ENCODE measurements at regions not wholly inside any gene's neighbourhood (a gene's known extent, or its start where the extent isn't known, plus 50 kb on each side); places are given as distances from the start of the nearest gene placed in this dataset.
"Not testable (repeated sequence)": the region's sequence is repeated elsewhere in the genome, so short reads cannot be mapped to it uniquely, and the experiment has no call there.

GRCh38 chr11:23865341-23865975, 631.4 kb upstream of the LUZP2 start:
- H3K4me3 ChIP-seq (ENCODE audit: low read depth, low read length), result no peak overlapping the region
- in situ Hi-C loops (cut with HindIII; ENCODE audit: low sequenced_read_pairs), result no loop called here
- DNase-seq (ENCODE audit: low read depth), result no peak
- TF ChIP-seq CTCF (IDR thresholded peaks at IDR 0.05; ENCODE audit: low read depth, low read length, missing control alignments), result no peak

GRCh38 chr11:23866641-23867040, 630.2 kb upstream of the LUZP2 start:
- H3K4me3 ChIP-seq (ENCODE audit: low read depth, low read length), result no peak overlapping the region
- in situ Hi-C loops (cut with HindIII; ENCODE audit: low sequenced_read_pairs), result no loop called here
- no peak for TF ChIP-seq CTCF (IDR thresholded peaks at IDR 0.05; ENCODE audit: low read depth, low read length, missing control alignments)
- no peak for DNase-seq (ENCODE audit: low read depth)

DNA sequence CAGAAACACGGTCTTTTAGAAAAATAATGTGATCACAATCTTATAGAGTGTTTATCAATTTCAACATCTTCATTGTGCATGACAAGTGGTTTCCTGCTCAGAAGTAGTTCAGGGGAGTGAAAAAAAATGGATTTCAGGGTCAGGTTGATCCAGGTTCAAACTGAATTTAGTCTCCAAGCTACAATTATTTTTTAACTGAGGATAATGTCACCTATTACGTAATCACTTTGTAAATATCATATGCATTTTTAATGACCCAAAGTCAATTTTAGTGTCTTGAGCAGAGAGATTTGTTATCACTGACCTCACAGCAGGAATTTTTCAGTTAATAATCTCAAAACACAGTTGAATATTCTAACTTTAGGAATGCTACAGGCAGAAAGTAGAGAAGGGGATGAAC, 627.2 kb upstream of the LUZP2 start:
- no peak for DNase-seq (ENCODE audit: low read depth)
- in situ Hi-C loops (cut with HindIII; ENCODE audit: low sequenced_read_pairs), result no loop called here
- TF ChIP-seq CTCF (IDR thresholded peaks at IDR 0.05; ENCODE audit: low read depth, low read length, missing control alignments), result no peak
- H3K4me3 ChIP-seq (ENCODE audit: low read depth, low read length), result no peak overlapping the region

DNA sequence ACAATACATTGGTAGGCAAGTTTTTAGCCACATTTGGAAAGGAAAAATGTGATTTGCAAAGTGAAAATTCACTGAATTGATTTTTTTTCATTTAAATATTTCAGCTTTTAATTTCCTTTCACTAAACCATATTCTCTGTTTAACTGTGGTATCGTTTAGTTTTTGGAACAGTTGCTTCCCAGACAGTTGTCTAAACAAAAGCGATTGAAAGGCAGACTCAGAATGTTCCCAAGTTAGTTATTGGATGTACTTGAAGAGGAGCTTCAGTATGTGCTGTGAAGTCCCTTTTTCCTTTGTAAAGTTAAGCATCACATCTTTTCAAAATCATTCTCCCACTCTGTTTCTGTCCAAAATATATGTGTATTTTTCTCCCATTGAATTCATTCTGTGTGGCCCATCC, 623.4 kb upstream of the LUZP2 start:
- in situ Hi-C loops (cut with HindIII; ENCODE audit: low sequenced_read_pairs), result no loop called here
- no peak overlapping the region for H3K4me3 ChIP-seq (ENCODE audit: low read depth, low read length)
- no peak for DNase-seq (ENCODE audit: low read depth)
- TF ChIP-seq CTCF (IDR thresholded peaks at IDR 0.05; ENCODE audit: low read depth, low read length, missing control alignments), result no peak

- TF ChIP-seq CTCF (IDR thresholded peaks at IDR 0.05; ENCODE audit: low read depth, low read length, missing control alignments), result no peak
- in situ Hi-C loops (cut with HindIII; ENCODE audit: low sequenced_read_pairs), result no loop called here
- peak; percentile 13 for DNase-seq (ENCODE audit: low read depth)
- no peak overlapping the region for H3K4me3 ChIP-seq (ENCODE audit: low read depth, low read length)
Measured at GRCh38 chr11:23875176-23875850, 621.5 kb upstream of the LUZP2 start.

DNA sequence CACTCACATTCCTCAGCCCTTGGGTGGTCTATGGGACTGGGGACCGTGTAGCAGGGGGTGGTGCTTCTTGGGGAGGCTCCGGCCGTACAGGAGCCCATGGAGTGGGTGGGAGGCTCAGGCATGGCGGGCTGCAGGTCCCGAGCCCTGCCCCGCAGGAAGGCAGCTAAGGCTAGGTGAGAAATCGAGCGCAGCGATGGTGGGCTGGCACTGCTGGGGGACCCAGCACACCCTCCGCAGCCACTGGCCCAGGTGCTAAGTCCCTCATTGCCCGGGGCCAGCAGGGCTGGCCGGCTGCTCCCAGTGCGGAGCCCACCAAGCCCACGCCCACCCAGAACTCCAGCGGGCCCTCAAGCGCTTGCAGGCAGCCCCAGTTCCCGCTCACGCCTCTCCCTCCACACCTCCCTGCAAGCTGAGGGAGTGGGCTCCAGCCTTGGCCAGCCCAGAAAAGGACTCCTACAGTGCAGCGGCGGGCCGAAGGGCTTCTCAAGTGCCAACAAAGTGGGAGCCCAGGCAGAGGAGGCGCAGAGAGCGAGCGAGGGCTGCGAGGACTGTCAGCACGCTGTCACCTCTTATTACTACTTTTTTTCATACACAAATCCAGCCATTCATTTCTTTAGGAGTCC, 613.3 kb upstream of the LUZP2 start:
- in situ Hi-C loops (cut with HindIII; ENCODE audit: low sequenced_read_pairs); H3K4me3 ChIP-seq (ENCODE audit: low read depth, low read length); DNase-seq (ENCODE audit: low read depth): not testable (repeated sequence)

DNA sequence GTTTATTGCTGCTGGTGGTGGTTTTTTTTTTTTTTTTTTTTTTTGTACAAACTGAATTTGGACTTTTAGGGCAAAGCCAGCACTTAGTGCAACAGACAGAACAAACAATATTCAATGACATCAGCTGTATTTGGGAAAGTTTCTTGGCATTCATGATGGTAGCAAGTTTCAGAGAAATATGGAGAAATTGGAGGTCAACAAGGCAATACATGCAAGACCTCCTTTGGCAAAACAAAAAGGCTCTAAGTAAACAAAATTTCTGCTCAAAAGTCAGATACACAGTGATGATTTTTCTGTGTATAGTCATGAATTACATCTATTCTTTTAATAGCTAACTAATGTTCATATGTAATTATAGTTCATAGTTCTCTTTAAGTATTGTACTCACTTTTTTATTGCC, 612.5 kb upstream of the LUZP2 start:
- in situ Hi-C loops (cut with HindIII; ENCODE audit: low sequenced_read_pairs), result no loop called here
- TF ChIP-seq CTCF (IDR thresholded peaks at IDR 0.05; ENCODE audit: low read depth, low read length, missing control alignments), result no peak
- H3K4me3 ChIP-seq (ENCODE audit: low read depth, low read length), result no peak overlapping the region
- DNase-seq (ENCODE audit: low read depth), result no peak
